ENCODE measurements at regions not wholly inside any gene's neighbourhood (a gene's known extent, or its start where the extent isn't known, plus 50 kb on each side); places are given as distances from the start of the nearest gene placed in this dataset.

DNA sequence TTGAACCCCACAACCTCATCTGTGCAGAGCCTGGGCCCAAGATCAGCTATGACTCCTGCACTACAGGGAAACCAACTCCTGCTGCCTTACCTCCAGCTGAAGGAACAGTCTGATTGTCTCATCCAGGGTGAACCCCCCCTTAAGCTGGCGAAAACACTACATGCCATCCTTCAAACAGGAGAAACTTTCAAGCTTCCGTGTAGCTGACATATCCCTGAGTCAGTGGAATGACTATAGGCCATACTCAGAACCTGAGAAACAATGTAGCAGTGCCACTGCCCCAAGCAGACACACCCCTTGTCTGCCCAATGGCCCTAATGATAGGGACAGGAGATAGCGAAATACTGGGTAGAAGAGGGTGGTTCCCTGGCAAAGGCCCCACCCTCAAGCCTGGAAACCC, 213.6 kb upstream of the PGRMC2 start:
- intact Hi-C loops (cut with micrococcal nuclease) = no loop called here

GRCh38 chr4:128488055-128488705, 200.6 kb upstream of the PGRMC2 start:
- intact Hi-C loops (cut with micrococcal nuclease) = no loop called here

- intact Hi-C loops (cut with micrococcal nuclease) = no loop called here
Observed at GRCh38 chr4:128484896-128485295, 197.3 kb upstream of the PGRMC2 start.

DNA sequence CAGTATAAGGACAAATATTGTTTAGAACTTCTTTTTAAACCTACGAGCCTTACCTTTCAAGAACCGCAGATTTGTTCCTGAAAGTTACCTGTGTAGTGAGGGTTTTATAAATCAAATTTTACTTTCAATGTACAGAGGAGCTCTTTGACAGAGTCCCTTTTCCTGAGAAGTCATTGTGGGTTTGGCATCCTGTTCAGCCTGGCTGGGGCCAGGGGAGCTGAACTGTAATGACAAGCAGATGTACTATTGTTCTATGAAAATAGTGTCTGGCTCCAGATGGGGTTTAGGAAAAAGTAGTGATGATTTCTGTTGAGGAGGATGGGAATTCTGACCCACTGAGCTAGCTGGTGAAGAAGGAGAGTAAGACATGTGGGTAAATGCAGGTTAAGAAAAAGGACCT, 196.2 kb upstream of the PGRMC2 start:
- intact Hi-C loops (cut with micrococcal nuclease) = no loop called here

- intact Hi-C loops (cut with micrococcal nuclease) = no loop called here
Observed at GRCh38 chr4:128483041-128483440, 195.4 kb upstream of the PGRMC2 start.

- intact Hi-C loops (cut with micrococcal nuclease) = no loop called here
Observed at GRCh38 chr4:128481752-128482480, 194.3 kb upstream of the PGRMC2 start.

DNA sequence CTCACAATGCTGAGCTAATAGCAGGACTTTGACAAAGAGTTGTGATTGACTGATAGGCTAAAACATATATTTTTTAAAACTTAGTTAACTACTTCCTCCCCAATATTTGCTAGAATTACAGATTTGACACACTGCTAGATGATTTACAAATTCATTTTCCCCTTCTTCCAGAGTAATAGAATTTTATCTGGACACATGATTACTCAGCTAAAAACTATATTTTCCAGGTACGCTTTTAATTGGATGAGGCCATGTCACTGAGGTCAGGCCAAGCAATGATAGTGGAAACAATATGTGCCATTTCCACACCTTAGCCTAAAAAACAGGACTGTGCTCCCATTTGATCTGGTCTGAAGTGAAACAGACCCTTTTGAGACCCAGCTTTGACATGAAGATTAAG, 193.3 kb upstream of the PGRMC2 start:
- intact Hi-C loops (cut with micrococcal nuclease) = no loop called here

DNA sequence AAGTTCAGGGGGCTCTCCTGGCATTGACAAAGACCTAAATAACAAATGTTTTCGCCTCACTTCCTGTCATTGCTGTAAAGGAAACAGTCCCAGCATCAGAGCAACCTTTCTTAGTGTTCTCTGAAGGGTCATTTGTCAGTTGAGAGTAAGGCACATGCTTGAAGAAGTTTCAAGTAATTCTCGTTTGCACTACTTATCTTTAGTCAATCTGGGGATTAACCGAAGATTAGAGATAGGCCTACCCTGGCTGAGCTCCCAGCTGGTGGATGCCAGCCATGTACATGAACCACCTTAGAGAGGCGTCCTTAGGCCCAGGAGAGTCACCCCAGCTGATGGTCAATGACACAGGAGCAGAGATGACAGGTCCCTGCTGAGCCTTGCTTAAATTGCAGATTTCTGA, 189.9 kb upstream of the PGRMC2 start:
- intact Hi-C loops (cut with micrococcal nuclease) = no loop called here

GRCh38 chr4:128475597-128475996, 188.0 kb upstream of the PGRMC2 start:
- intact Hi-C loops (cut with micrococcal nuclease) = no loop called here

- intact Hi-C loops (cut with micrococcal nuclease) = no loop called here
Observed at GRCh38 chr4:128471576-128471975, 184.0 kb upstream of the PGRMC2 start.

DNA sequence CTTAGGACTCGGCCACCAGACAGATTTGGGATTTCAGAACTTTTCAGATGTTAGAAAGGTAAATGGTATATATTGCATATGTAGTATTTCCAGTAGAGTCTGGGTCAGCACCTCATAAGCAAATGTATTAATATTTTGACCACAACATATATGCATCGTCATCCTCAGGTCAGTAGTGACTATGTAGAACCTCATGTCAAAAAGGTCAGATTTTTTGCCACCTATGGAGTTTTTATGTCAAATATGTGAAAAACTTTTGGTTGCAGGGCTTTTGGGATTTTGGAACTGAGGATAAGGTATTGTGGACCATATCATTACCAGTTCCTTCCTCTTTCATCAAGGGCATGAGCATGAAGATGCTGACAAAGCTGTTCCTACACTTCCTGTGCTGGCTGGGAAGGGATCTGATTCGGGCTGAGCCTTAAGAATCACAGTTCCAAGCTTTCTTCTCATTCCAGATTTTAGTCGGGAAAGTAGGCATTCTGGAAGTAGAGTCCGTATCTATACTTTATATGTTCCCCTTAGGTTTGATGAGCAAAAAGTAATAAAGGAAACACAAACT, 183.0 kb upstream of the PGRMC2 start:
- intact Hi-C loops (cut with micrococcal nuclease) = no loop called here

DNA sequence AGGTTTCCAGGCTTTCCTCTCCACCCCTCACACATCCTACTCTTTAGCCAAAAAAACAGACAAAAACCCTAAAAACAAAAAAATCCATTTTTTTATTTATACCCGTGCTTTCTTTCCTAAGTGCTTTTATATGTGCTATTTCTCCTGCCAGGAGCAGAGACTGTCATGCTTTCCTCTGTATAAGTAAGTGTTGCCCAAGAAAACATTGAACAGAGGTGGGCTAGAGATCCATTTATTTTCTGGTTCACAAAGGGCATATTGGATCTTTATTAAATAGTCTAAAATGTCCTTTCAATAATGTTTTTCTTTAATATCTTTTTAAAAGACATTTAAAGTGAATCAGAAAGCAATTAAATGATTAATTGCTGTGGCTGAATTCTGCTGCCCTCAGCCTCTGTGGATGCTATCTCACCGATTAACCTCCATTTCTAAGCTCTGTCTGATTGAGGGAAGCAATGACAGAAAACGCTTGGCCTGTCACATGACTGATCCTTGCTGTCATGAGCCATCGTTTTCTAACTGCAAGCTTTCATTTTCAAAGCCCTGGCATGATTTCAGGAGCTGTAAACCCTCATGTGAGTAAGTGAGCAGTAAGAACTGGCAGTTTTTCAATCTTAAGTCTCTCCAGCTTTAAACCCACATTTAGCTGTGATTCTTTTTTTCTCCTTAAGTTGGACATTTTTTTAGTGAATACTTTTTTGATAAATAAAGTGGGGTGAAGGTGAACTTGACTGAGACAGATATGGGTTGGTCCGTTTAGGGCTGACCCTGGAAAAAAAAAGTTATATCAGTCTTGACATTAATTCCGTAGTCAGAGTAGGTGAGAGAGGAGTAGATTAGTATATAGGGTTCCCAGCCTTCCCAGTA, 180.7 kb upstream of the PGRMC2 start:
- intact Hi-C loops (cut with micrococcal nuclease) = no loop called here

- intact Hi-C loops (cut with micrococcal nuclease) = no loop called here
Observed at GRCh38 chr4:128465523-128465922, 177.9 kb upstream of the PGRMC2 start.

- intact Hi-C loops (cut with micrococcal nuclease) = no loop called here
Observed at GRCh38 chr4:128463006-128463405, 175.4 kb upstream of the PGRMC2 start.

- intact Hi-C loops (cut with micrococcal nuclease) = no loop called here
Observed at GRCh38 chr4:128462103-128462783, 174.6 kb upstream of the PGRMC2 start.

DNA sequence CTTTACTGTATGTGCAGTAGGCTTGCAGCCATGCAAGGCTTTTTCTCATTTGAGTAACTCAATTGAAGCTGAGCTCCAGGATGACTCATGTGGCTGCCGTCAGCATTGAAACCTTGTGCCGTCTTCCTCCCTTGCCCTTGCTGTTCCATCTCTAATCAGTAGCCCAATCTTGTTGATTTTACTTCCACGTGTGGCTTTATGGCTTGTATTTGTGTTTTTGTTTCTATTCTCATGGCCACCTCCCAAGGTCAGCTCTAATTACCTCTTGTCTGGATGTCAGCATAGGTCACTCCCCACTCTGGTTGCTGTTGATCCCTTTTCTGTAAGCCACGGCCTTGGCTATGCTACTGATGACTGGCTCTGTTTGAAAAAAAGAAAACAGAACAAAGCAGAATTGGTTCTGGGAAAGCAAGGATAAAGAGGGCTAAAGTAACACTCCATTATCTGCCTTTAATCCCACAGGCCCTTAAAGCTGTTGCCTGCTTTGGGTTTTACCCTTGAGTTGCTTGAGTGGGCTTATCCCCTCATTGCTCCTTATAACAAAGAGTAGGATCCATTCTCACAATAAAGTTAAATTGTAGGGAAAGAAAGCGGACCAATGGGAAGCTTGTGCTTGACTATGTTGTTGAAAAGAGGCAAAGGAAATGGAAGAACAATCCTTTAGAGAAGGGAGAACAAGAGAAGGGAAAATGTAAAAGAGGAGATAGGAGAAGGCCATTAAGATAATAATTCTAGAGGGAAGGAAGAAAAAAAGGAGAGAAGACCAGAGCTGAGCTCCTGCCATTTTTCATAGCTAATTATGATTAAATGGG, 173.9 kb upstream of the PGRMC2 start:
- intact Hi-C loops (cut with micrococcal nuclease) = no loop called here

DNA sequence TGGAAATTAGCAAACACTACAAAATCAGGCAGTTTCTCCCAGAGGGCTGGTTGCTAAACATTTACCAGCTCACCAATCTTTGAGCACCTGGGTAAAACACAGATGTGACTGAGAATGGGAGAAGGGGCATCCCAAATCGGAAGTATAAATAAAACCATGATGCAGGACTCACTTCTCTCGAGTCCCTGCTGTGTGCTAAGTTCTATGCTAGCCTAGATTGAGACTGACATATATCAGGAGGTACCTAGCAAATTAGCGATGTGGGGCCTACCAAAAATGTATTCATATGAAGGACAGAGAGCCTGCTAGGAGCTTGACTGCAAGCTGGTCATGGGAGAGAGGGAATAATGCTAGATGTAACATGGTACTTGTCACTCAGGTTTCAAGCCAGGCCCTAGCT, 171.9 kb upstream of the PGRMC2 start:
- intact Hi-C loops (cut with micrococcal nuclease) = no loop called here

DNA sequence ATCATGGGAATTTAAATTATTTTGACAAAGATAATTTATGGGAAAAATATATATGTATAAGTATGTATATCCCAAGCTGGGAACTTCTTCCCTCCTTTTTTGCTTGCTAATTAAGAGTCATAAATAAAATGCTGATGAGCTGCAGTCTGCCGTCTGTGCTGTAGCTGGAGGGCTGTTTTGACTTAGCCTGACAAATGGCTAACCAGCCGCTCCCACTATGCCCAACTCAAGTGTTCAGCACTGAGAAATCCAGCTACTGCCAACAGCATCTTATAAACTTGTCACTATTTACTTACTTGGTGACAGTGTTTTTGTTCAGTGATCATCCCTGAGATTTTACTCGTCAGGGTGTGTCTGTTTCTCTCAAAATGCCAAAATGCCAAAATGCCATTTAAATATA, 171.2 kb upstream of the PGRMC2 start:
- intact Hi-C loops (cut with micrococcal nuclease) = no loop called here

DNA sequence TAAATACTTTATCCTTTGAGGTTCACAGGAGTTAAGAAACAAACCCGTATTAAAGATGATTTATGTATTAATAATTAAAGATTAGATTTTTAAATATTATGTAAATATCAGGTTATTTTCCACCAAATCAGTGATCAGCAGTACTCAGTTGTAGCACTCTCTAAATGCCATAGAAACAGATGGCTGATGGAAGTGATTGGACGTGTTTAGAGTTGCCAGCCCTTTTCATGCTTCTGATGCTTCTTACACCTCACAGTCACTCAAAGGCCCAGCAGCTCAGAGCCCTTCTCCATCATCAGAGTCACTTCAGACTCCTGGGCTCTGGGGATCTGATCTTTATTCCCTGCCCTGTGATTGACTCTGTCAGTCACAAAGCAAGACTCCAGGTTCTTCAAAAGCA, 170.1 kb upstream of the PGRMC2 start:
- intact Hi-C loops (cut with micrococcal nuclease) = no loop called here

DNA sequence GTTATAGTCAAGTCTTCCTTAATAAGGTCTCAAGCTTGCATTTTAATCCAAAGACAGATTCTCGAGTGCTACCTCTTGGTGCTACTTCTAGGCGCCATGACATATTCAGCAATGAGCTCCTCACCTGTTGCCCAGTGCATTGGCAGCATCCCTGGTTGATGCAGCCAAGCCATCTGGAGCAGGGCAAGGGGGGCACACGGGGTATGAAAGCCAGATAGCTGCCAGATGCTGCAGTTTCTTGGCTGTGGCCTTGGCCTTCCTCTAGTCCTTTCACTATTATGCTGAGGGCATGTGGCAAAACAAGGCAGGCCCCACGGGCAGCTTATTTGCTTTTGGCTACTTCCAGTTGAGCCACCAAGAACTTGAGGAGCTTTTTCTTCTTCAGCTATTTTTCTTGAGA, 168.6 kb upstream of the PGRMC2 start:
- intact Hi-C loops (cut with micrococcal nuclease) = no loop called here
